ENCODE measurements at regions not wholly inside any gene's neighbourhood (a gene's known extent, or its start where the extent isn't known, plus 50 kb on each side); places are given as distances from the start of the nearest gene placed in this dataset.

- TF ChIP-seq CTCF (IDR thresholded peaks at IDR 0.05) (no peak), ZFX (IDR thresholded peaks at IDR 0.05; ENCODE audit: borderline replicate concordance) (no peak)
Observed at GRCh38 chrX:56066016-56066415, 166.1 kb upstream of the KLF8 start.

Measured in 22Rv1 (cell line).